NCI-H2029 treated with DMSO at 0.1 percent for 48 hours (cell line): ENCODE measurements at regions not wholly inside any gene's neighbourhood (a gene's known extent, or its start where the extent isn't known, plus 50 kb on each side); places are given as distances from the start of the nearest gene placed in this dataset.
A peak's percentile ranks its signal among the peaks of the same experiment; 100 is the strongest.

Experiments
- DNase-seq: peaks from one replicate; lab custom pipeline; 2025; lab: John Stamatoyannopoulos, UW

GRCh38 chr20:48080583-48080982 is 295.3 kb upstream of the SULF2 start:
- DNase-seq: no peak

- DNase-seq: no peak
Observed at GRCh38 chr20:48079028-48079427, 293.7 kb upstream of the SULF2 start.

- no peak for DNase-seq
Observed at GRCh38 chr20:48076747-48077146, 291.5 kb upstream of the SULF2 start.

GRCh38 chr20:48076247-48076646 is 291.0 kb upstream of the SULF2 start:
- no peak for DNase-seq

GRCh38 chr20:48075591-48076174 is 290.4 kb upstream of the SULF2 start:
- no peak for DNase-seq

- DNase-seq: no peak
Observed at GRCh38 chr20:48070991-48071652, 285.8 kb upstream of the SULF2 start.

- no peak for DNase-seq
Observed at GRCh38 chr20:48069596-48069995, 284.3 kb upstream of the SULF2 start.

GRCh38 chr20:48066851-48067250 is 281.6 kb upstream of the SULF2 start:
- DNase-seq: no peak

GRCh38 chr20:48066246-48066645 is 281.0 kb upstream of the SULF2 start:
- DNase-seq: no peak

- DNase-seq: no peak
Observed at GRCh38 chr20:48065833-48066232, 280.6 kb upstream of the SULF2 start.

GRCh38 chr20:48064929-48065328 is 279.6 kb upstream of the SULF2 start:
- DNase-seq: no peak

GRCh38 chr20:48060841-48061720 is 275.8 kb upstream of the SULF2 start:
- no peak for DNase-seq

GRCh38 chr20:48058611-48059559 is 273.6 kb upstream of the SULF2 start:
- DNase-seq: no peak

GRCh38 chr20:48057739-48058138 is 272.5 kb upstream of the SULF2 start:
- no peak for DNase-seq

- no peak for DNase-seq
Observed at GRCh38 chr20:48057251-48057650, 272.0 kb upstream of the SULF2 start.

- DNase-seq: no peak
Observed at GRCh38 chr20:48056218-48056617, 270.9 kb upstream of the SULF2 start.

GRCh38 chr20:48054051-48054450 is 268.8 kb upstream of the SULF2 start:
- no peak for DNase-seq

- no peak for DNase-seq
Observed at GRCh38 chr20:48052475-48052835, 267.2 kb upstream of the SULF2 start.

GRCh38 chr20:48051794-48052474 is 266.7 kb upstream of the SULF2 start:
- DNase-seq: peak; percentile 29

- no peak for DNase-seq
Observed at GRCh38 chr20:48049641-48050040, 264.4 kb upstream of the SULF2 start.

GRCh38 chr20:48049171-48049570 is 263.9 kb upstream of the SULF2 start:
- no peak for DNase-seq
